ENCODE measurements at regions not wholly inside any gene's neighbourhood (a gene's known extent, or its start where the extent isn't known, plus 50 kb on each side); places are given as distances from the start of the nearest gene placed in this dataset.

- no peak for DNase-seq
Observed at GRCh38 chr13:50071379-50071778, 56.1 kb downstream of the KCNRG start.

GRCh38 chr13:50072676-50073075 is 57.4 kb downstream of the KCNRG start:
- no peak for DNase-seq

DNA sequence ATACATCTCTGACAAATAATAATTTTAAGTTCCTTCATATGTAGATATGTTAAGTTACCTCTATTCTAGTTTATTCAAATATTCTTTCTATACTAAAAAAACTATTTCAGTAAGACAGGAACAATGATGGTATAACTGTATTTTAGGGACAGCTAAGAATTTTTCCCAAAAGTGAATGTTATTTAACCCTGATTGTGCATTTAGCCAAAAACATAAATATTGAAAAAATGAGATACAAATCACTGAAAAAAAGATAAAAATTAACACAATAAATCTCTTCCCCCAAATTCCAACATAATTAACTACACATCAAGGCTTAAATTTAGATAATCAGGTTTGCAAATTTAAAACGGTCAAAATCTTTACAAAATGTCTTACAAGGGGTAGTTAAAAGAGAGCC is 58.1 kb downstream of the KCNRG start:
- no peak for DNase-seq

DNA sequence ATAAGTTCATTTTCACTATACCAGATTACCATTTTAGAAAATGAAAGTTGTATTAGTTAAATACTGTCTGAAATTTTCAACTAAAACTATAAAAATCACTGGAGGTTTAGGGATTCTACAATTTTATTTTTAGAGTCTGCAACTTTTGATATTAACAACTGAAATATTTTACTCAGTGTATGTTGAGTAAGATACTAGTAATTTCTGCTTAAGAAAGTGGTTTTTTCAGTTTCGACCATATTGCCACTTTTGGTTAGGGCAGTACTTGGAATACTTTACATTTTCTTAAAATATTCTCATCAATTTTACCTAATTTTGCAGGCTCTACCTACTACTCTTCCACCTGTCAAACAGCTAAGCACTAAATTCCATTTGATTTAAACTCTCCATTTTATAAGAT is 59.6 kb downstream of the KCNRG start:
- DNase-seq = no peak

- DNase-seq = no peak
Observed at GRCh38 chr13:50075619-50076097, 60.4 kb downstream of the KCNRG start.

GRCh38 chr13:50077431-50077830 is 62.2 kb downstream of the KCNRG start:
- DNase-seq = no peak

DNA sequence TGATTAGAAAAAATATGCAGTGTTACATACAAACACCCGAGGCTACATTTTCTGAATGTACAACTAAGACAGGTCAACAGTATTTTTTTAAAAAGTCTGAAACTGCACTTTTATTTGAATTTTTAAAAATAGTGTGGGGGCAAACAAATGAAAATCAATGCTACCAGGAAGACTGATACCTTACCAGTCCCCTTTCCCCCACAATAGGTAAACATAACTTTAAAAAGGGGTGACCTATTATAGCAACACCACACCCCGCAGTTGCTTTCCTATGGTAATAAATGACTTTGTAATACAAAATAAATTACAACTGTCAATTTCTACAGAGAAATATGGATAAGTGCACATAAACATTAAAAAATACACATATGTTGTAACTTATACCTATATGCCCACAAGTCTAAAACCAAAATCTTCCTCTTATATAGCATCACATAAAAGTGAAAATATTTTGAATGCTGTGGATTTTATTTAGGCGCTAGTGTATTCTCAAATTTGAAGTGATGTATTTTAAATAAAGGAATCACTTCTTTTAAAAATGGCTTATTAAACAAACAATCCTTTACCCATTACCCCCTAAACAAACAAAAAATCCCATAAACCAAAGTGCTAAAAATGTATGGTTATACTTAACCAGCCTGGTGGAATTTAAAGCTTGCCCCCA is 63.1 kb downstream of the KCNRG start:
- no peak for DNase-seq

GRCh38 chr13:50078895-50079654 is 63.8 kb downstream of the KCNRG start:
- no peak for DNase-seq

DNA sequence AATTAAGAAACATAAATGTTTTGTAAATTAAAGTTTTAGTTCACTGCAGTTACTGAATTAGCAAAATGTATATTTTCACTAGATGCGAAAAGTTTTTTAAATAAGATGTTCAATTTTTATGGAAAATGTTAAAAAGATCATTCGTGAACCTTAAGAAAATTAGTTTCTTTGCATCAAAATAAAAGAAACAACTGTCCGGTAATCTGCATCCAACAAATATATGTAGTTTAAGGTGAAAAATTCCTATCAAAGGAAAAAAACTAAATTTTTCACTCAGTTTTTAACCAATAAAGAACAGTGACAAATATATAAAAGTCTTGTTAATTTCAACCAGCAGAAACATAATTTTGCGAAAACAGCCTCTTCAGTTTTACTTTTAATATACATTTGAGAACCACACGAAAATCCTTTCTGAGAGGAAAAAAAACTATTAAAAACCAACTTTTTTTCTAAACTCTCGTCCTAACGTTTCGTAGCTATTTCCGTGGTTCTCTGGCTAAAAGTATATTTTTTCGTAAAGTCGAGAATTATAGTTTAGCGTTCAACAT is 64.5 kb downstream of the KCNRG start:
- DNase-seq = no peak

GRCh38 chr13:50080203-50080910 is 65.1 kb downstream of the KCNRG start:
- DNase-seq = peak; percentile 55

DNA sequence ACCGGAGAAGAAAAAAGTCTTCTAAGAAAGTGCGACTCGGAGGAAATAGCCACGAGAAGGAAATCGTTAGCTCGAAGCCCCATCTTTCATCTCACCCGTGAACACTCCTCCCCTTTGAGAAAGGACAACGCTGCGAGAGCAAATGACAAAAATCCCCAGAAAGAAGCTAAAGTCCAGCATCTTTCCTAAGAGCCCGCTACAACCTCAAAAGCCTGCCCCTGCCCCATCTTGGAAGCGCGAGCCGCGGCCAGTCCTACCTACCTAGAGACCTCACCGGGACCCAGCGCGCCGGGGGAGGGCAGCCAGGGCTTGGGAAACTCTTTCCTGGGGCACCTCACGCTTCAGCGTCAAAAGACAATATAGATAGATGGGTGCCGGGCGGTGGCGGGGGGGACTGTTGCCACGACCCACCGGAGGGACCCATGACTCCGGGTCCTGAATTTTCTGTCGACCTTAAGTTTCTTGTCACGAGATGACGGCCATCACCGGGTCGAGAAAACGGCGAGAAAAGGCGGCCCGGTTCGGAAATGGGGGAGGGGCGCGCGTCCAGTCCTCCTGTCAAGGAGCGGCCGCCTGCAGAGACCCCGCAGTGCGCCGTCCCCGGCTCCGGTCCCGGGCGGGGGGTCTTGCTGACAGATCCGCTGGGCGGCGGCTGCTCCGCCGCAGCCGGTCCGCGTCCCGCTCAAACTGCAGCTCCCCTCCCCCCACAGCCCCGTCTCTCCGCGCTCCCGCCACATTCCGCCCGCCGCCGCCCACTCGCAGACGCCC is 65.9 kb downstream of the KCNRG start:
- DNase-seq = no peak

DNA sequence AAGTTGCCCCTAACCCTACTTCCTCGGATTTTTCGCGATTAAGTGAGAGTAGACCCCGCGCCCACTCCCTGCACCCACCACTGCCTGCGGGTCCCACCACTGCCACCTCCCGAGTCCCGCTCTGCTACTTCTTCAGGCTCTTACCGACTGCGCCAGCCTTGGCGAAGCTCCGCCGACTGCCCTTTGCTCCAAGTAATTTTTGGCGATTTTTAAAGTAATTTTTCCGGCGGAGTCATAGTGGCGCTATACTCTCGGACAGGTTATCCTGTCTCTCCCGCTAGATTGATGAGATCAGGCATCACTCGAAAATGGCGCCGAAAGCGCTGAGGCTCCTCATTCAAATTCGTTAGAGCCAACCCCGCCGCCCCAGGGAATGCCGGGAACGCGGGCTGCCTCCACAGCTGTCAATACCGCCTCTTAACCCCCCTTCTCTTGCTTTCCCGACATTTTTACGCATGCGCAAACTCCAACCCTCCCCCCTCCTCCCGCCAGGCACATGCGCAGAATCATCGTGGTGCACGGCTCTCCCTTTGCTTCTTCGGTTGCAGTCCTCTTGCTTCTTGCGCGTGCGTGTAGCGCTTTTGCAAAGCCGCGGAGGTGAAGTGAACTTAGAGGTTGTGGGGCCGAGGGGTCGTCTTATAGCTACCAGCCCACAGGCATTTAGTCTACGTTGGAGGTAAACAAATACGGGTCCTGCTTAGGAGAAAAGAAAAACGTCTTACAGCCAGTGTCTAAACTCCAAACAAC is 66.6 kb downstream of the KCNRG start:
- DNase-seq = peak; percentile 98

DNA sequence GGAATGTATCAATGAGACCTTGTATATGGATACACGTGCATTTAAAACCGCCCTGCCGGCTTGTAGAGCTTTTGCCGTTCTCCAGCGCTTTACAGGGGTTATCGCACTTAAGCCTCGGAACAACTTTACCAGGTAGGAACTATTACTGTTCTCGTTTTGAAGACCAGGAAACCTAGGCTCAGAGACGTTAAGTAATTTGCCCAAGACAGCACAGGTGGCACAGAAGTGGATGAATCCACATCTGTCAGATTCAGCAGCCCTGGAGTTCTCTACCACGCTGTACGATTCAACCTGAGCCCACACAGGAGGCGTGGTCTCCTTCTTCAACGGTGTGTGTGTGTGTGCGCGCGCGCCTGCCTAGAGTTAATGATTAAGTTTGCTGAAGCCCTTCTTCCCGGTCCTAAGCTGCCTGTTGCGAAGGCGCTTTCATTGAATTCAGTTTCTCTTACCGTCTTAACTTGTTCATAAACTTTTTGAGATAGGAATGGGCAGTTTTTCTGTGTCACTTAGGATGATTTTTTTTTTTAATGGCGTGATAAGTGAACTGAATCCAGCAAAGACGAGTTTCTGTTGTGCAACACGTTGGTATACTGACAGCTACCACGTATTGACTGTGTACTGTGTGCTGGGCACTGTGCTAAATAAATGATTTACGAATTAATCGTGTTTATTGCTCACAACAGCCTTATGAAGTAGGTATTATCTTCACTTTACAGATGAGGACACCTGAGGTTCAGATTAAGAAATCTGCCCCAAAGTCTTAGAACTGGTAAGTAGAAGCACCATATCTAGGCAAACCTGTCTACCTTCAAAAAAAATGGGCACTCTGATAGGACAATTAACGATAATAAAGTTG is 67.4 kb downstream of the KCNRG start:
- DNase-seq = peak; percentile 55

GRCh38 chr13:50085063-50085462 is 69.8 kb downstream of the KCNRG start:
- peak; percentile 43 for DNase-seq

DNA sequence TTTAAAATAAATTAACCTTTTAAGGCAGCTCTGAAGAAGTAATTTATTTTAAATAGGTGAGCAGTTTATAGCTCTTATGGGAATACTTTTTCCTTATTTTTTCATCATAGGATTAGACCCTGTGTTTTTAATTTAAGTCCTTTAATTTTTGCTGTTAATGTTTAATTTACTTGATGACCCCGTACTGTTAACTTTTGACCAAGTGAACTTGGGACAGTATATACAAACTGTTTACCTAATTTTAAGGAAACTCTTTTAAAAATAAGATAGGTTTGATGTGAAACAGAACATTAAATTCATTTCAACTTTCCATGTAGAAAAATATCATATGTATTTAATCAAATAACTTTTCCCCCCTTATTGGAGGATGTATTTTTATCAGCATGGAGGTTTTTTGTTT is 74.4 kb downstream of the KCNRG start:
- DNase-seq = no peak

GRCh38 chr13:50090211-50090610 is 75.0 kb downstream of the KCNRG start:
- no peak for DNase-seq

- DNase-seq = no peak
Observed at GRCh38 chr13:50094615-50095293, 79.5 kb downstream of the KCNRG start.

DNA sequence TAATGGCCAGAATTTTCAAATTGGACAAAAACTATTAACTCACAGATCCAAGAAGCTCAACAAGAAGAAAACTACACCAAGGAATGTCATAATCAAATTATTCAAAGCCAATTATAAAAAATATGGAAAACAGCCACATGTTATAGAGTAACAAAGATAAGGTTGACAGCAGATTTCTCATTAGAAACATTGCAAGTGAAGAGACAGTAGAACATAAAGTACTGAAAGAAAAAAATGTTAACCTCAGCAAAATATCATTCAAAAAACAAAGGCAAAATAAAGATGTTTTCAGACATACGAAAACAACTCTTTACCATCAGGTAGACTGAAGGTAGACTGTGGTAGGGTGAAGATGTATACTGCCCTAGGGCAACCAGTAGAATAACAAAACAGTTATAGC is 83.4 kb downstream of the KCNRG start:
- no peak for DNase-seq

- no peak for DNase-seq
Observed at GRCh38 chr13:50099473-50099872, 84.2 kb downstream of the KCNRG start.

- DNase-seq = no peak
Observed at GRCh38 chr13:50101590-50101989, 86.3 kb downstream of the KCNRG start.

All from HCEC 1CT (cell line).